HG02571 (cell line): ENCODE measurements at regions not wholly inside any gene's neighbourhood (a gene's known extent, or its start where the extent isn't known, plus 50 kb on each side); places are given as distances from the start of the nearest gene placed in this dataset.

Experiments used
- ATAC-seq: cut with Tn5 transposase; IDR thresholded peaks from one replicate; pipeline ENCODE4 v1.9.1; 2021; ENCODE audit warnings: mild to moderate bottlenecking, moderate library complexity; ENCODE audit not compliant: unreplicated experiment

GRCh38 chr15:62726461-62726860 is 316.1 kb upstream of the TPM1 start:
- no peak for ATAC-seq

GRCh38 chr15:62727501-62727900 is 315.0 kb upstream of the TPM1 start:
- ATAC-seq: no peak

- ATAC-seq: no peak
Measured at GRCh38 chr15:62730825-62731224, 311.7 kb upstream of the TPM1 start.

GRCh38 chr15:62732078-62732477 is 310.5 kb upstream of the TPM1 start:
- no peak for ATAC-seq

- no peak for ATAC-seq
Measured at GRCh38 chr15:62734706-62735105, 307.8 kb upstream of the TPM1 start.

GRCh38 chr15:62736756-62737155 is 305.8 kb upstream of the TPM1 start:
- ATAC-seq: no peak

- no peak for ATAC-seq
Measured at GRCh38 chr15:62737551-62737950, 305.0 kb upstream of the TPM1 start.

GRCh38 chr15:62739082-62739481 is 303.5 kb upstream of the TPM1 start:
- no peak for ATAC-seq

- ATAC-seq: no peak
Measured at GRCh38 chr15:62739507-62739906, 303.0 kb upstream of the TPM1 start.

GRCh38 chr15:62740141-62741004 is 302.2 kb upstream of the TPM1 start:
- ATAC-seq: no peak

GRCh38 chr15:62741106-62741505 is 301.4 kb upstream of the TPM1 start:
- ATAC-seq: no peak

GRCh38 chr15:62742409-62743171 is 300.0 kb upstream of the TPM1 start:
- no peak for ATAC-seq

GRCh38 chr15:62745621-62746225 is 296.8 kb upstream of the TPM1 start:
- no peak for ATAC-seq

- no peak for ATAC-seq
Measured at GRCh38 chr15:62748196-62748595, 294.4 kb upstream of the TPM1 start.

- no peak for ATAC-seq
Measured at GRCh38 chr15:62749036-62749815, 293.3 kb upstream of the TPM1 start.

- ATAC-seq: no peak
Measured at GRCh38 chr15:62750471-62750870, 292.1 kb upstream of the TPM1 start.

- no peak for ATAC-seq
Measured at GRCh38 chr15:62752657-62753517, 289.7 kb upstream of the TPM1 start.

GRCh38 chr15:62753518-62754221 is 288.9 kb upstream of the TPM1 start:
- no peak for ATAC-seq

- no peak for ATAC-seq
Measured at GRCh38 chr15:62756326-62756994, 286.1 kb upstream of the TPM1 start.
